ENCODE measurements at regions not wholly inside any gene's neighbourhood (a gene's known extent, or its start where the extent isn't known, plus 50 kb on each side); places are given as distances from the start of the nearest gene placed in this dataset.

DNA sequence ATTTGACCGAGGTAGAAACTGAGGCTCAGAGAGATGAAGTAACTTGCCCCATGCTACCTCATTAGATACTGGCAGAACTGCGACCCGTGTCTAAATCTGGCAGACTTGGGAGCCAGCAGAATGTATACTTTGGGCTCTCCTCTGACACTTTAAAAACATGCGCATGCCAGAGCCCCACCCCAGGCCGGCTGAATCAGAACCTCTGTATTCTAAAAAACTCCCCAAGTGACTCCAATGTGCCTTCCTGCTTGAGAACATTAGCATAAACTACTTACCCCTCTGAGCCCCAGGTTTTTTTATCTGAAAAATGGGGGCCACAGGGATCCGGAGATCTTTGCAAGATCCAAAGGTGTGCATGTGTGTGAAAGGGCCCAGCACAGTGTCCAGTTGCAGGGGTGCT is 344.7 kb upstream of the USP24 start:
- WGBS (ENCODE audit: insufficient coverage): 92% methylated on average over 6 of the region's 6 CpGs
- no peak for DNase-seq

DNA sequence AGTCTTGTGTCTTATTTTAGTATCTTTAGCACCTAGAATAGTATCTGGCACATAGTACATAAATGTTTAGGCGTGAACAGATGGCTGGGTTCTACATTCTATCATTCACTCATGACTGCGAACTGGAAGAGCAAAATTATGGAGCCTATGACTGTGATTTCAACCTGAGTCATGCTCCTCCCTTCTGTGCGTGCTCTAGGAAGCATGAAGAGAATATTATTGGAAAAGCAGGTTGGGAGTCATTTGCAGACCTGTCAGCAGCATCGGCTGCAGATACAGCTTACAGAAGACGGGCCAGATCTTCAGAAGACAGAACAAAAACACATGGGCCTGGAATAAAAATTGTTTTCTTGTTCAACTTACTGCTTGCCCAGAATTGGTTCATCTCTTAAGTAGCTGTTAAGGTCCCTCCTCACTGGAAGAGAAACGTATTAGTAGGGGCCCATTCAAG is 344.0 kb upstream of the USP24 start:
- DNase-seq: no peak

More for the DNA sequence above, 344.7 kb upstream of the USP24 start:
- ChIA-PET CTCF (no interaction called here), POLR2A (no interaction called here)
- Histone ChIP-seq H3K4me1 (ENCODE audit: control extremely low read depth in 1 of 4, control insufficient read depth in 4 of 4, insufficient read depth in 4 of 4, low read length in 3 of 4) (no peaks in the 10 kb centered on the region), H3K27ac (ENCODE audit: insufficient read depth in 1 of 2, low read depth in 1 of 2, low read length in 2 of 2, poor library complexity in 1 of 2, severe bottlenecking in 2 of 2) (no peak overlapping the region), H3K36me3 (ENCODE audit: control insufficient read depth in 4 of 4, insufficient read depth in 4 of 4, low read length in 3 of 4) (no peaks in the 10 kb centered on the region), H3K27me3 (replicated peaks in 2 of 5; ENCODE audit: control insufficient read depth in 4 of 5, insufficient read depth in 5 of 5, low read length in 4 of 5) (no peaks in the 10 kb centered on the region), H3K9me3 (ENCODE audit: control extremely low read depth in 1 of 5, control insufficient read depth in 4 of 5, insufficient read depth in 2 of 5, low read depth in 1 of 5, low read length in 4 of 5) (no peaks in the 10 kb centered on the region), H3K4me3 (ENCODE audit: control insufficient read depth in 1 of 7, extremely low read depth in 1 of 7, insufficient read depth in 4 of 7, low read depth in 2 of 7, low read length in 6 of 7) (no peak overlapping the region)

DNA sequence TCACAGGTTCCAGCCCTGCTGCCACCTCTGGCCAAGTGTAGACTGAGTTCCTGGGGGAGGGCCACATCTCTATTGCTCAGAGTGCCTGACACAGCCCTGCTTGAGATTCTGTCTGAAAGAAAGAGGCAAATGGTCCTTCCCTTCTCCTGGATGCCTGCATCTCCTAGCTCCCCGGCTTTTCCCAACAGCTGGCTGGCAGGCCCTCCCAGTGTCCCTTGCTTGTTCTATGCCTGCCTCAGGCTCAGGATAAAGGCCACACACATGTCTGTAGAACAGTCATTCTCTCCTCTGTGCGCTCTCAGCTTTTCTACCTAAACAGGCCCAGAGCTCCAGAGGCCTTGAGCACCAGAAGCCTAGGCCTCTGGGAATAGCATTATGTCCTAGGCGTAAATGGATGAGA is 343.4 kb upstream of the USP24 start:
- H3K4me3 ChIP-seq (ENCODE audit: control insufficient read depth in 1 of 7, extremely low read depth in 1 of 7, insufficient read depth in 4 of 7, low read depth in 2 of 7, low read length in 6 of 7): no peak overlapping the region
- no peaks in the 10 kb centered on the region for H3K36me3 ChIP-seq (ENCODE audit: control insufficient read depth in 4 of 4, insufficient read depth in 4 of 4, low read length in 3 of 4)
- 100% methylated on average over 2 of the region's 3 CpGs for WGBS (ENCODE audit: insufficient coverage)
- POLR2A ChIA-PET: no interaction called here
- no peaks in the 10 kb centered on the region for H3K27me3 ChIP-seq (replicated peaks in 2 of 5; ENCODE audit: control insufficient read depth in 4 of 5, insufficient read depth in 5 of 5, low read length in 4 of 5)
- H3K27ac ChIP-seq (ENCODE audit: insufficient read depth in 1 of 2, low read depth in 1 of 2, low read length in 2 of 2, poor library complexity in 1 of 2, severe bottlenecking in 2 of 2): no peak overlapping the region
- H3K4me1 ChIP-seq (ENCODE audit: control extremely low read depth in 1 of 4, control insufficient read depth in 4 of 4, insufficient read depth in 4 of 4, low read length in 3 of 4): no peaks in the 10 kb centered on the region
- DNase-seq: no peak
- no peaks in the 10 kb centered on the region for H3K9me3 ChIP-seq (ENCODE audit: control extremely low read depth in 1 of 5, control insufficient read depth in 4 of 5, insufficient read depth in 2 of 5, low read depth in 1 of 5, low read length in 4 of 5)
- CTCF ChIA-PET: no interaction called here

More for the DNA sequence above, 344.0 kb upstream of the USP24 start:
- no peak overlapping the region for H3K27ac ChIP-seq (ENCODE audit: insufficient read depth in 1 of 2, low read depth in 1 of 2, low read length in 2 of 2, poor library complexity in 1 of 2, severe bottlenecking in 2 of 2)
- no peaks in the 10 kb centered on the region for H3K4me1 ChIP-seq (ENCODE audit: control extremely low read depth in 1 of 4, control insufficient read depth in 4 of 4, insufficient read depth in 4 of 4, low read length in 3 of 4)
- WGBS (ENCODE audit: insufficient coverage): 97% methylated on average over 6 of the region's 6 CpGs
- CTCF ChIA-PET: no interaction called here
- H3K9me3 ChIP-seq (ENCODE audit: control extremely low read depth in 1 of 5, control insufficient read depth in 4 of 5, insufficient read depth in 2 of 5, low read depth in 1 of 5, low read length in 4 of 5): no peaks in the 10 kb centered on the region
- no peak overlapping the region for H3K4me3 ChIP-seq (ENCODE audit: control insufficient read depth in 1 of 7, extremely low read depth in 1 of 7, insufficient read depth in 4 of 7, low read depth in 2 of 7, low read length in 6 of 7)
- POLR2A ChIA-PET: no interaction called here
- H3K27me3 ChIP-seq (replicated peaks in 2 of 5; ENCODE audit: control insufficient read depth in 4 of 5, insufficient read depth in 5 of 5, low read length in 4 of 5): no peaks in the 10 kb centered on the region
- H3K36me3 ChIP-seq (ENCODE audit: control insufficient read depth in 4 of 4, insufficient read depth in 4 of 4, low read length in 3 of 4): no peaks in the 10 kb centered on the region

DNA sequence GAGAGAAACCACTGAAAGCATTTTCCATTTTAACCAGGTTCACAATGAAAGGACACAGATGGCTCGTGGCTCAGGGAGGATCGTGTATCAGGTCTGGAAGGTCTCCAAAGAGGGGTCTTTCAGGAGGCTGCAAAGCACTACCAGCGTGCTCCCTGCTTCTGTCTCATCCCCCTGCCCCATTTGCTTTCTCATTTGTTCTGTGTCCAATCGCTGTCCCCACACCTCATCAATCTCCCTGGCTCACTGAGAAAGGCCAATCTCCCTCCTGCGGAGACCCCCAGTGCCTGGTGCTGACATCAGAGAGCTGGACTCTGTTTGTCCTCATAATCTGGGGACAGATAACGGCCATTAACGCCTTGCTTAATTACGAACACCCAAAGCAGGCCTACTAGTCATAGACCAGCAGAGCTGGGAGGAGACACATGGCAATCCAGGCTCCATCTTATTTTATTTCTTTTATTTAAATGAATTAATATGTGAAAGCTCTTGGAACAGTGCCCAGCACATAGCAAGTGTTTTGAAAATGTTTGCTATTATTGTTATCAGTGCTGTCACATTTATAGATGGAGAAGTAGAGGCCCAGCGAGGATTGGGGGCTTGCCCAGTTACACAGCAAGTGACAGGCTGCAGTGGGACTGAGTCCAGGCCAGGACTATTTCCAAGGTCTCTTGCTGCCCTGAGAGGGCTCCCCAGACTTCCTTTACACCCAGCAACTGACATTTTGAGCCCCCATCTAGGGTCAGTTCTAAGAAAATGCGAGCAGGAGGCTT is 341.0 kb upstream of the USP24 start:
- Histone ChIP-seq H3K4me1 (ENCODE audit: control extremely low read depth in 1 of 4, control insufficient read depth in 4 of 4, insufficient read depth in 4 of 4, low read length in 3 of 4) (no peaks in the 10 kb centered on the region), H3K27me3 (replicated peaks in 2 of 5; ENCODE audit: control insufficient read depth in 4 of 5, insufficient read depth in 5 of 5, low read length in 4 of 5) (no peaks in the 10 kb centered on the region), H3K4me3 (ENCODE audit: control insufficient read depth in 1 of 7, extremely low read depth in 1 of 7, insufficient read depth in 4 of 7, low read depth in 2 of 7, low read length in 6 of 7) (no peak overlapping the region), H3K27ac (ENCODE audit: insufficient read depth in 1 of 2, low read depth in 1 of 2, low read length in 2 of 2, poor library complexity in 1 of 2, severe bottlenecking in 2 of 2) (no peak overlapping the region), H3K9me3 (ENCODE audit: control extremely low read depth in 1 of 5, control insufficient read depth in 4 of 5, insufficient read depth in 2 of 5, low read depth in 1 of 5, low read length in 4 of 5) (no peaks in the 10 kb centered on the region), H3K36me3 (ENCODE audit: control insufficient read depth in 4 of 4, insufficient read depth in 4 of 4, low read length in 3 of 4) (no peaks in the 10 kb centered on the region)
- DNase-seq: no peak
- 83% methylated on average over 7 of the region's 10 CpGs for WGBS (ENCODE audit: insufficient coverage)
- ChIA-PET CTCF (no interaction called here), POLR2A (no interaction called here)

- WGBS (ENCODE audit: insufficient coverage): 100% methylated on average over 1 of the region's 3 CpGs
- no peak for DNase-seq
- ChIA-PET CTCF (no interaction called here), POLR2A (no interaction called here)
- H3K27me3 ChIP-seq (replicated peaks in 2 of 5; ENCODE audit: control insufficient read depth in 4 of 5, insufficient read depth in 5 of 5, low read length in 4 of 5): no peaks in the 10 kb centered on the region
- H3K4me3 ChIP-seq (ENCODE audit: control insufficient read depth in 1 of 7, extremely low read depth in 1 of 7, insufficient read depth in 4 of 7, low read depth in 2 of 7, low read length in 6 of 7): no peak overlapping the region
- H3K9me3 ChIP-seq (ENCODE audit: control extremely low read depth in 1 of 5, control insufficient read depth in 4 of 5, insufficient read depth in 2 of 5, low read depth in 1 of 5, low read length in 4 of 5): peaks cover 0 to 2% (median 0%) of the 10 kb centered on the region in 5 experiments
- no peak overlapping the region for H3K27ac ChIP-seq (ENCODE audit: insufficient read depth in 1 of 2, low read depth in 1 of 2, low read length in 2 of 2, poor library complexity in 1 of 2, severe bottlenecking in 2 of 2)
- no peaks in the 10 kb centered on the region for H3K4me1 ChIP-seq (ENCODE audit: control extremely low read depth in 1 of 4, control insufficient read depth in 4 of 4, insufficient read depth in 4 of 4, low read length in 3 of 4)
- no peaks in the 10 kb centered on the region for H3K36me3 ChIP-seq (ENCODE audit: control insufficient read depth in 4 of 4, insufficient read depth in 4 of 4, low read length in 3 of 4)
Measured at GRCh38 chr1:55554611-55555010, 339.4 kb upstream of the USP24 start.

DNA sequence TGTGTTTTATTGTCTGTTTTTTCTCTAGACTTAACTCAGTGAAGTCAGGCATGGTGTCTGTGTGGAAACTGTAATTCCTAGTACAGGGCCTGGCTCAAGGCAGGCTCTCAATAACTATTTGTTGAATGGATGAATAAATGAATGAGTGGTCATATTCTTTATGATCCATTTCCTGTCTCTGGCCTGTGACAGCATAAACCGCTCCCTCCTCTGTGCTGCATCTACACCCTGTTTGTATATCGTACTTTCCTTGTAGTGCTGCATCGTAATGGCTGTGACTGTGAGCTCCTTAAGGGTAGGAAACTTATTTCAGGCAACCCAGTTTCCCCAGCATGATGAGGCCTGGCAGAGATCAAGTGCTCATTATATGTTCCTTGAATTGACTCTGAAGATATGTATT is 337.5 kb upstream of the USP24 start:
- Histone ChIP-seq H3K36me3 (ENCODE audit: control insufficient read depth in 4 of 4, insufficient read depth in 4 of 4, low read length in 3 of 4) (no peaks in the 10 kb centered on the region), H3K4me3 (ENCODE audit: control insufficient read depth in 1 of 7, extremely low read depth in 1 of 7, insufficient read depth in 4 of 7, low read depth in 2 of 7, low read length in 6 of 7) (no peak overlapping the region), H3K27me3 (replicated peaks in 2 of 5; ENCODE audit: control insufficient read depth in 4 of 5, insufficient read depth in 5 of 5, low read length in 4 of 5) (no peaks in the 10 kb centered on the region), H3K9me3 (ENCODE audit: control extremely low read depth in 1 of 5, control insufficient read depth in 4 of 5, insufficient read depth in 2 of 5, low read depth in 1 of 5, low read length in 4 of 5) (peaks cover 0 to 2% (median 0%) of the 10 kb centered on the region in 5 experiments), H3K4me1 (ENCODE audit: control extremely low read depth in 1 of 4, control insufficient read depth in 4 of 4, insufficient read depth in 4 of 4, low read length in 3 of 4) (no peaks in the 10 kb centered on the region), H3K27ac (ENCODE audit: insufficient read depth in 1 of 2, low read depth in 1 of 2, low read length in 2 of 2, poor library complexity in 1 of 2, severe bottlenecking in 2 of 2) (no peak overlapping the region)
- WGBS (ENCODE audit: insufficient coverage): 94% methylated on average over 3 of the region's 3 CpGs
- POLR2A ChIA-PET: no interaction called here
- DNase-seq: no peak
- CTCF ChIA-PET: no interaction called here

- no peaks in the 10 kb centered on the region for H3K27me3 ChIP-seq (replicated peaks in 2 of 5; ENCODE audit: control insufficient read depth in 4 of 5, insufficient read depth in 5 of 5, low read length in 4 of 5)
- DNase-seq: no peak
- 97% methylated on average over 6 of the region's 6 CpGs for WGBS (ENCODE audit: insufficient coverage)
- no peaks in the 10 kb centered on the region for H3K36me3 ChIP-seq (ENCODE audit: control insufficient read depth in 4 of 4, insufficient read depth in 4 of 4, low read length in 3 of 4)
- H3K4me3 ChIP-seq (ENCODE audit: control insufficient read depth in 1 of 7, extremely low read depth in 1 of 7, insufficient read depth in 4 of 7, low read depth in 2 of 7, low read length in 6 of 7): no peak overlapping the region
- ChIA-PET POLR2A (no interaction called here), CTCF (no interaction called here)
- H3K9me3 ChIP-seq (ENCODE audit: control extremely low read depth in 1 of 5, control insufficient read depth in 4 of 5, insufficient read depth in 2 of 5, low read depth in 1 of 5, low read length in 4 of 5): peaks cover 0 to 2% (median 0%) of the 10 kb centered on the region in 5 experiments
- H3K27ac ChIP-seq (ENCODE audit: insufficient read depth in 1 of 2, low read depth in 1 of 2, low read length in 2 of 2, poor library complexity in 1 of 2, severe bottlenecking in 2 of 2): no peak overlapping the region
- H3K4me1 ChIP-seq (ENCODE audit: control extremely low read depth in 1 of 4, control insufficient read depth in 4 of 4, insufficient read depth in 4 of 4, low read length in 3 of 4): no peaks in the 10 kb centered on the region
Measured at GRCh38 chr1:55547405-55547804, 332.2 kb upstream of the USP24 start.

Measured in common myeloid progenitor, CD34-positive (primary cell).